ENCODE measurements at regions not wholly inside any gene's neighbourhood (a gene's known extent, or its start where the extent isn't known, plus 50 kb on each side); places are given as distances from the start of the nearest gene placed in this dataset.

- Histone ChIP-seq H3K9ac (ENCODE audit: low read depth in 1 of 2, low read length in 2 of 2) (no peak overlapping the region), H3K36me3 (ENCODE audit: control insufficient read depth in 4 of 4, insufficient read depth in 3 of 4, low read depth in 1 of 4, low read length in 3 of 4) (no peaks in the 10 kb centered on the region), H3K4me1 (ENCODE audit: control insufficient read depth in 4 of 4, insufficient read depth in 4 of 4, low read length in 3 of 4) (no peaks in the 10 kb centered on the region), H3K4me3 (ENCODE audit: low read depth in 1 of 3, low read length in 3 of 3) (no peak overlapping the region), H3K9me3 (ENCODE audit: control insufficient read depth in 4 of 4, low read length in 3 of 4) (no peaks in the 10 kb centered on the region), H3K27me3 (ENCODE audit: control insufficient read depth in 4 of 4, insufficient read depth in 4 of 4, low read length in 3 of 4) (peaks cover 0 to 3% (median 0%) of the 10 kb centered on the region in 4 donors), H3K27ac (ENCODE audit: low read depth in 1 of 2, low read length in 2 of 2) (no peak overlapping the region)
- TF ChIP-seq SP1 (IDR thresholded peaks at IDR 0.05) = no peak
- TF ChIP-seq, protein P1, sequence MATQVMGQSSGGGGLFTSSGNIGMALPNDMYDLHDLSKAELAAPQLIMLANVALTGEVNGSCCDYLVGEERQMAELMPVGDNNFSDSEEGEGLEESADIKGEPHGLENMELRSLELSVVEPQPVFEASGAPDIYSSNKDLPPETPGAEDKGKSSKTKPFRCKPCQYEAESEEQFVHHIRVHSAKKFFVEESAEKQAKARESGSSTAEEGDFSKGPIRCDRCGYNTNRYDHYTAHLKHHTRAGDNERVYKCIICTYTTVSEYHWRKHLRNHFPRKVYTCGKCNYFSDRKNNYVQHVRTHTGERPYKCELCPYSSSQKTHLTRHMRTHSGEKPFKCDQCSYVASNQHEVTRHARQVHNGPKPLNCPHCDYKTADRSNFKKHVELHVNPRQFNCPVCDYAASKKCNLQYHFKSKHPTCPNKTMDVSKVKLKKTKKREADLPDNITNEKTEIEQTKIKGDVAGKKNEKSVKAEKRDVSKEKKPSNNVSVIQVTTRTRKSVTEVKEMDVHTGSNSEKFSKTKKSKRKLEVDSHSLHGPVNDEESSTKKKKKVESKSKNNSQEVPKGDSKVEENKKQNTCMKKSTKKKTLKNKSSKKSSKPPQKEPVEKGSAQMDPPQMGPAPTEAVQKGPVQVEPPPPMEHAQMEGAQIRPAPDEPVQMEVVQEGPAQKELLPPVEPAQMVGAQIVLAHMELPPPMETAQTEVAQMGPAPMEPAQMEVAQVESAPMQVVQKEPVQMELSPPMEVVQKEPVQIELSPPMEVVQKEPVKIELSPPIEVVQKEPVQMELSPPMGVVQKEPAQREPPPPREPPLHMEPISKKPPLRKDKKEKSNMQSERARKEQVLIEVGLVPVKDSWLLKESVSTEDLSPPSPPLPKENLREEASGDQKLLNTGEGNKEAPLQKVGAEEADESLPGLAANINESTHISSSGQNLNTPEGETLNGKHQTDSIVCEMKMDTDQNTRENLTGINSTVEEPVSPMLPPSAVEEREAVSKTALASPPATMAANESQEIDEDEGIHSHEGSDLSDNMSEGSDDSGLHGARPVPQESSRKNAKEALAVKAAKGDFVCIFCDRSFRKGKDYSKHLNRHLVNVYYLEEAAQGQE (IDR thresholded peaks at IDR 0.05) = no peak
- no peak for TF ChIP-seq HNF4G (IDR thresholded peaks at IDR 0.05)
- no peak for TF ChIP-seq RAD21 (IDR thresholded peaks at IDR 0.05)
- no peak for TF ChIP-seq FOXA1 (IDR thresholded peaks at IDR 0.05)
- TF ChIP-seq, protein P2, sequence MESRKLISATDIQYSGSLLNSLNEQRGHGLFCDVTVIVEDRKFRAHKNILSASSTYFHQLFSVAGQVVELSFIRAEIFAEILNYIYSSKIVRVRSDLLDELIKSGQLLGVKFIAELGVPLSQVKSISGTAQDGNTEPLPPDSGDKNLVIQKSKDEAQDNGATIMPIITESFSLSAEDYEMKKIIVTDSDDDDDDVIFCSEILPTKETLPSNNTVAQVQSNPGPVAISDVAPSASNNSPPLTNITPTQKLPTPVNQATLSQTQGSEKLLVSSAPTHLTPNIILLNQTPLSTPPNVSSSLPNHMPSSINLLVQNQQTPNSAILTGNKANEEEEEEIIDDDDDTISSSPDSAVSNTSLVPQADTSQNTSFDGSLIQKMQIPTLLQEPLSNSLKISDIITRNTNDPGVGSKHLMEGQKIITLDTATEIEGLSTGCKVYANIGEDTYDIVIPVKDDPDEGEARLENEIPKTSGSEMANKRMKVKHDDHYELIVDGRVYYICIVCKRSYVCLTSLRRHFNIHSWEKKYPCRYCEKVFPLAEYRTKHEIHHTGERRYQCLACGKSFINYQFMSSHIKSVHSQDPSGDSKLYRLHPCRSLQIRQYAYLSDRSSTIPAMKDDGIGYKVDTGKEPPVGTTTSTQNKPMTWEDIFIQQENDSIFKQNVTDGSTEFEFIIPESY (IDR thresholded peaks at IDR 0.05) = no peak
- TF ChIP-seq, protein P3, sequence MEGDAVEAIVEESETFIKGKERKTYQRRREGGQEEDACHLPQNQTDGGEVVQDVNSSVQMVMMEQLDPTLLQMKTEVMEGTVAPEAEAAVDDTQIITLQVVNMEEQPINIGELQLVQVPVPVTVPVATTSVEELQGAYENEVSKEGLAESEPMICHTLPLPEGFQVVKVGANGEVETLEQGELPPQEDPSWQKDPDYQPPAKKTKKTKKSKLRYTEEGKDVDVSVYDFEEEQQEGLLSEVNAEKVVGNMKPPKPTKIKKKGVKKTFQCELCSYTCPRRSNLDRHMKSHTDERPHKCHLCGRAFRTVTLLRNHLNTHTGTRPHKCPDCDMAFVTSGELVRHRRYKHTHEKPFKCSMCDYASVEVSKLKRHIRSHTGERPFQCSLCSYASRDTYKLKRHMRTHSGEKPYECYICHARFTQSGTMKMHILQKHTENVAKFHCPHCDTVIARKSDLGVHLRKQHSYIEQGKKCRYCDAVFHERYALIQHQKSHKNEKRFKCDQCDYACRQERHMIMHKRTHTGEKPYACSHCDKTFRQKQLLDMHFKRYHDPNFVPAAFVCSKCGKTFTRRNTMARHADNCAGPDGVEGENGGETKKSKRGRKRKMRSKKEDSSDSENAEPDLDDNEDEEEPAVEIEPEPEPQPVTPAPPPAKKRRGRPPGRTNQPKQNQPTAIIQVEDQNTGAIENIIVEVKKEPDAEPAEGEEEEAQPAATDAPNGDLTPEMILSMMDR (IDR thresholded peaks at IDR 0.05; ENCODE audit: low read depth, low read length, missing input control) = no peak
- TF ChIP-seq TAF1 (conservative IDR thresholded peaks at IDR 0.05) = no peak
- TF ChIP-seq HNF4A (conservative IDR thresholded peaks at IDR 0.05) = no peak
- TF ChIP-seq FOXA2 (IDR thresholded peaks at IDR 0.05) = no peak
- no peak for TF ChIP-seq NR2F2 (IDR thresholded peaks at IDR 0.05)
- TF ChIP-seq EGR1 (IDR thresholded peaks at IDR 0.05; ENCODE audit: low read depth in 2 of 2) = no peak
- TF ChIP-seq, protein P4, sequence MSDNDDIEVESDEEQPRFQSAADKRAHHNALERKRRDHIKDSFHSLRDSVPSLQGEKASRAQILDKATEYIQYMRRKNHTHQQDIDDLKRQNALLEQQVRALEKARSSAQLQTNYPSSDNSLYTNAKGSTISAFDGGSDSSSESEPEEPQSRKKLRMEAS (IDR thresholded peaks at IDR 0.05) = no peak
- no peak for TF ChIP-seq RXRA (IDR thresholded peaks at IDR 0.05)
- no peak for TF ChIP-seq JUND (IDR thresholded peaks at IDR 0.05)
- TF ChIP-seq YY1 (IDR thresholded peaks at IDR 0.05) = no peak
- TF ChIP-seq, protein P5, sequence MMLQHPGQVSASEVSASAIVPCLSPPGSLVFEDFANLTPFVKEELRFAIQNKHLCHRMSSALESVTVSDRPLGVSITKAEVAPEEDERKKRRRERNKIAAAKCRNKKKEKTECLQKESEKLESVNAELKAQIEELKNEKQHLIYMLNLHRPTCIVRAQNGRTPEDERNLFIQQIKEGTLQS (IDR thresholded peaks at IDR 0.05) = no peak
- TF ChIP-seq GABPA (IDR thresholded peaks at IDR 0.05 in 1 of 2, conservative IDR thresholded peaks at IDR 0.05 in 1 of 2) = no peak
- 68% methylated on average over 9 of the region's 9 CpGs for WGBS
- no peak for DNase-seq (ENCODE audit: low spot score)
Measured at GRCh38 chr17:72518159-72518732, 397.4 kb downstream of the SOX9 start.

All from liver (tissue), 8 donors.